HG02798 (cell line): ENCODE measurements at regions not wholly inside any gene's neighbourhood (a gene's known extent, or its start where the extent isn't known, plus 50 kb on each side); places are given as distances from the start of the nearest gene placed in this dataset.
A peak's percentile ranks its signal among the peaks of the same experiment; 100 is the strongest.
"Not testable (repeated sequence)": the region's sequence is repeated elsewhere in the genome, so short reads cannot be mapped to it uniquely, and the experiment has no call there.

Experiments used
- ATAC-seq: cut with Tn5 transposase; IDR thresholded peaks from one replicate; pipeline ENCODE4 v1.9.1; 2021; ENCODE audit warnings: mild to moderate bottlenecking; ENCODE audit not compliant: unreplicated experiment, poor library complexity

DNA sequence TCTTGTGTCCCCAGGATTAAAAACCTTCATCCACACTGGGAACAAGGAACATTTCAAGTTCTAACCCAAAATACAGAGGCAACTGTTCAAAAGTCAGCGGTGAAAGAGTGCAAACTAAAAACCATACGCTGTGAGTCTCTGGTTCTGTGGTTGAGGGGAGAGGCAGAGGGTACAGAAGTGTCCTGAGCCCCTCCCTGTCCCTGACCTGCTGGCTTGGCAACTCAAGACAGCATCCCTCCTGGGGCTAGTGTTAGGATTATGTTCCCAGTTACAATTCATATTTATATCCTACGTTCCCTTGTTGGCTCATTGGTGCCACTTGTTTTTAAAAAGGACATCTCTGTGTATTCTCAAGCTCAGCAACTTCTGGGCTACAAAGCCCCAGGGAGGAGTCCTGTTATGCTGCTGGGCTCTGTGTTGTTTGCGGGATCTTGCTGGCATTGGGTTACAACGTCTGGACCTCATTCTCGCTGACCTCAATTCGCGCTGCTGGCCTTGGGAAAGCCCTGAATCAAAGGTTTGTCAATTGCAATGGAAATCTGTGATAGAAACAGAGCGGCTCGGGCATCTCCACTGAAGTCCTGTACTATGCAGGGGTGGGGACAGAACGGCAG, 420.8 kb downstream of the FUT8 start:
- no peak for ATAC-seq

DNA sequence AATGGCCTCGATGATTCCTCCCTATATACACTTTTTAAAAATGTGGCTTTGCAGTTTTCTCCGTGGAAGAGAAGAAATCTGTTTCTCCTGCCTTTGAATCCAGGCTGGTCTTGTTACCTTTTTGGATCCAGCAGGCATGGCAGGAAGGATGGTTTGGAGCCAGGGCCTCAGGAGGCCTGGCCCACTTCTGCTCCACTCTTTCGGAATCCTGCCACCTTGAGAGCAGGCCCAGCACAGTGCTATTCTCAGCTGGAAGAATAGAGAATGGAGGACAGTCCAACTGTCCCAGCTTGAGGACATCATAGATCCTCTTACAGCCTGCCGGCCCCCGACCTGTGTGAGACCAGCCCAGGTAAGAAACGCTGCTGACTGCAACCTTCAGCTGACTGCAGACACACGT, 421.5 kb downstream of the FUT8 start:
- ATAC-seq: no peak

DNA sequence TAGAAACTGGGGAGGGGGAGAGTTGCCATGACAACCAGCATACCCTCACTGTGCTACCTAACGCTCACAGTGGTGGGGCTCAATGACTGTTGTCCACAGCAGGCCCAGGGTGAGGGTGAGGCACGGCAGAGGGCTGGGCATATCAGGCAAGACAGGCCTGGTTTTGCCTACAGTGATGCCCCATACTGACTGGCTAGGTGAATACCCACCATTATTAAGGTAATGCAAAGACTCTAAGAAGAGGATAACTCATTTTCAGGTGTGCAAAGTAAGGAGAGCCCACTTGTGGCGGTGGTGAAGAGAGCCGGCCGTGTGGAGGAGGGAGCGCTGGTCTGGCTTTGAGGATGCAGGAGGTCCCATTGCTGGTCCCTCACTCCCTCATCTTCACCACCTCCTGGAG, 422.3 kb downstream of the FUT8 start:
- ATAC-seq: no peak

DNA sequence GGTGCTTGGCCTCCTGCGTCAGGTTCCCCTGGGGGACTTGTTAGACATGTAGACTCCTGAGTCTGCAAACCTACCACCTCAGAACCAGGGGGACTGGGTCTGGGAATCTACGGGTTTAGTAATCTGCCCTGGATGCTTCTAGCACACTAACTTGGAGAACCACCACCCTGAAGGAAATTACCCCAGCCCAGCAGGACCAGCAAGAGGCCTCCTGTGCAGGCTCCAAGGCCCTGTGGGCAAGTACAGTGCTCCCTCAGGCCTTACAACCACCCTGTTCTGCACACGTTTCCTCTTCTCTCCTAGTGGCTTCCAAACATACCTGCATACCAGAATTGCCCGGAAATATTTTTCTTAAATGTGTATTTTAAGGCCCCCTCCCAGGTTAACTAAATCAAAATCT, 423.0 kb downstream of the FUT8 start:
- no peak for ATAC-seq

DNA sequence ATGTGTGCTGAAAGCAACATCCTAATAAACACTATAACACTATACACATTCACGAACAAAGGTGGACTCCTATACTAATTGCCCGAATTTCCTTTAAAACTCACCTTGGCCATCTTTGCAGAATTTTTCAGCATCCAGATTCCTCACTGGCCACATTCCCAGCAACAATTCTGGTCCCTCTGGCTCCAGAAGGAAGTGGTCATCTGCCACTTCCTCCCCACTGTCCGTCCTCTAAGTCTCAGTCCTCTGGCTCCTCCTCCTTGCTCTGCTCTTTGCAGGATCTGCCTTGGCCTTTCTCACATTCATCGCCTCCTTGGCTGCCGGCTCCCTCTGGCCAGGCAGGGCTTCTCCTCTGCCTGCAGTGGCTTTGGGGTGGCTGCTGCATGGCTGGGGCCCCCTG, 426.0 kb downstream of the FUT8 start:
- no peak for ATAC-seq

DNA sequence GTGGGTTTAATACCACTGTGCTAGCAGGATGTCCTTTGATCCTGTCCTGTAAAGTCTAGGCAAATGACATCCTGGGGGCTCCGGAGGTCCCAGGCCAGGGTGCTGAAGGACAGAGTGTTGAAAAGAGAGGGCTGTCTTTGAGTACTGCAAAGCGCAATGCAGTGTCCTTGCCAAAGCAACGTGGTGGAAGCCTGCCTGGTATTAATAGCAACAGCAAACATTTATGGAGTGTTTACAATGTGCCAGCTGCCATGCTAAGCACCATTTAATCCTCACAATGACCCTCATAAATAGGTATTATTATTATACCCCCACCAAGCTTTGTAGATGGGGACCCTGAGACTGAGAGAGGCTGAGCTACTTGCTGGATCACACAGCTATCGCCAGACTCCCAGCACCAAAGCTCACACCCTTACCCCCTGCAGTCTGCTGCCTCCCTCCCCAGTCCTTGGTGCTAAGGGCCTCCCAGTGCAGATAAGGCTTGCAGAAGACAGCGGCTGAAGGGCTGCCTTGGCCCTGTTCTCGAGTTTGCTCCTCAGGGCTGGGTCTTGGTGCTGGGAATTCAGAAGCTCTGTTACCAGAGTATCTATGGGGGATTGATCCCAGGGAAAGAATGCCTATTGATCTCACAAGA, 427.7 kb downstream of the FUT8 start:
- no peak for ATAC-seq

DNA sequence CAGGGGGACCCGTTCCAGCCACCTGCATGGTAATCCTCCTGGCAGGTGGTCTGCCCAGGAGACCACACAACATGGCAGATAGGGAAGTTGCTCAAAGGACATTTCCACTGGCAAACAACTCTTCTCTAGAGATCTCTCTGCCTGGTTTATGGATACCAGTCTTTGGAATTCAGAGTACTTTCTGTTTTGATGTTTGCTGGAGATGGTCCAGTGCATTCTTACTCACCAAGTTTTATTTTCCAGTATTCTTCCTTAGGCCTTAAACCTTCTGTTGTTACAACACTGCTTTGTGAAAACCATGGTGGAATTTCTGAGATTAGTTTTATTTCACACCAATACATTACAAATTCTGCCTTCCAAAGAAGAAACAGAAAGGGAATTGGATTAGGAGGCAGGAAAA, 428.3 kb downstream of the FUT8 start:
- no peak for ATAC-seq

DNA sequence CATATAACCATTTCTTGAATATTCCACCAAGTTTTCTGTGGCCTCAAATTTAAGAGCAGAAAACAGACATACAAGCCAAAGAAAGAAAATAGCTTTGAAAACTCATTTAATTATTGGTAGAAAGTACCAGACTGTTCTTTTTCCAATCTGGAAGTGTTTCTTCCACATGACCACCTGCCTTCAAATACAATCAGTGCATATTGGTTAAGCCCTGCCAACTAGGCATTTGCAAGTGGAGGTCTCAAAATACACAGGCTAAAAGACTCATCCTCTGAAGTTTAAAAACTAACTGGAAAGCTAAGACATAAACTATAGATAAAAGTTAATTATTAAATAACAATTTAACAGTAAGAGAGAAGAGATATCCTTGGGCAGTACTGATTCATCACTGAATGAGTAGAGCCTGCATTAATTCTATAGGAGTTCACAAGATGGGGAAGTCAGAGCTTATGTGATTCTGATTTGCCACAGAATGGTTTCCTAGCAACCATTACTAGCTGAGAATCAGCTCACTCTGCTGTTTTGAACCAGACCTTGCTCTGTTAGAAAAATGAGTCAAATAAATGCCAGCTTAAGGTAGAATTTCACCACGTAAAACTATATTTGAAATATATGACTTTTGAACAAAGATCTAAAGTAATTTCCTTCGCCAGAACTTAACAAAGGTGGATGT, 433.8 kb downstream of the FUT8 start:
- no peak for ATAC-seq

DNA sequence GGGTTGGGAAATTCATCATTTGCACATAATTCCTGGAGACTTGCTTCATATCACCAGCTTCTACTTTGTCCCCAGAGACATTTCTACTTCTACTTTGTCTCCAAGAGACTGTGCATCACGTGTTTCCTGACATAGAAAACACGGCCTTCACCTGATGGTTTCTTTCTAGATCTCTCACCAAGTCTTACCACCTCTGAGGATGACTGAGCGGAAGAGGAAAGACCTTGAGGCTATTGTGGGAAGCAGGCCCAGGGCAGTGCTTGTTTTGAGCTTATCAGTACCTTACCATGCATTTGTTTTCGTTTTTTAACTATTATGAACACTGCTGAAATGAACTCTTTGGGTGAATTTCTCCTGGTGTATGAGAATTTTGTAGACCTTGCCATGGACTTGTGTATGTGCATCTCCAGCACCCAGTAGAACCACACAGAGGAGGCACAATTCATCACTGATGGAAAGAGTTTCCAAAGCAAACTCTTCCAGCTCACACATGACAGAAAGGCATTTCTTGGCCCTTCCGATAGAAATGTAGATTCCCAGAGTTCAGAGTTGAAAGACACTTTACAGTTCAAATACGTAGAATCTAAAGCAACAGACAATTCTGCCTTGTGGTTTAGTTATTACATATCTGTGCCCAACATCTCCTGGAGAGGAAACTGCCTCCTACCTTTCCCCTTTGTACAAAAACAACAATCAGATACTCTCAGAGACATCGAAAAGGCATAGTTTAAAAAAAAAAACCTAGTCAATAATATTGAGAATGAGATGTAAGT, 434.7 kb downstream of the FUT8 start:
- peak; percentile 59 for ATAC-seq

DNA sequence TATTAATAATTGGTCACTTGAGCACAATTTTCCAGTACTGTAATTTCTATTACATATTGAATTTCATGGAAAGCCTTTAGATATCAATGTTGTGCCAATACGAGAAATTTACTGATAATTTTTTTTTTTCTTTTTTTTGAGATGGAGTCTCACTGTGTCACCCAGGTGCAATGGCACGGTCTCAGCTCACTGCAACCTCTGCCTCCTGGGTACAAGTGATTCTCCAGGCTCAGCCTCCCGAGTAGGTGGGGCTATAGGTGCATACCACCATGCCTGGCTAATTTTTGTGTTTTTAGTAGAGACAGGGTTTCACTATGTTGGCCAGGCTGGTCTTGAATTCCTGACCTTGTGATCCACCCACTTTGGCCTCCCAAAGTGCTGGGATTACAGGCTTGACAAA, 435.4 kb downstream of the FUT8 start:
- ATAC-seq: not testable (repeated sequence)

DNA sequence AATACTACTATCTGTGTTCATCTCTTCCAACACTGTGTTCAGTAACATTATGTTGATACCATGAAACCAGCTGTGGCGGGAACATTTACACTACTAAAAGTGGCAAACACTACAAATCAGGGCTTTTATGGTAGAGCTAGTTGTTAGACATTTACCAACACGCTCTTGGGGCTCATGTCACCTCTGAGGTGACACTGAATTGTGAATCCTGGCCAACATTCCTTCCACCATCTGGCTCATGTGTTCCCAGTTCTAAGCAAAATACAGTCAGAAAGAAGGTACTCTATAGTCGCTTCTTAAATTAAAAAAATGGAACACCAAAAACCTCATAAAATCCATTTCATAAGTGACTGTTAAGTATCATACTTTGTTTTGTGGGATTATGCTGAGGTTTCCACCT, 436.6 kb downstream of the FUT8 start:
- no peak for ATAC-seq

DNA sequence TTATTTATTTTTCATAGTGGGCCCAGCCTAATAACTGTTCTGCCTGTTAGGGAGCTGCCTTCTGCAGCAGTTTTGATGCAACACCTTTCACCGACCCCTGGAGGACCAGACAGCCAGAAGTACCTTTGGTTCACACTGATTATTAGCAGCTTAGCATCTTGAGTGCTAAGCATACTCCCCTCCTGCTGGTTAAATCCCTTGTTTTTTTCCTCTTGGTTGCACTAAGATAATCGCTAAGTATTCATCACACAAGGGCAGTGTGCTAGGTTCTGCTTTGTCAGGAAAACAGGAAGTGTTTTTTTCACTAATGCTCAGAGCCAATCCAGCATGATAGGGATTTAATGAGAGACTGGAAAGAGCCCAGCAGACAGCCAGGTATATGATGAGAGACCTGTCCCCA, 437.0 kb downstream of the FUT8 start:
- ATAC-seq: no peak

DNA sequence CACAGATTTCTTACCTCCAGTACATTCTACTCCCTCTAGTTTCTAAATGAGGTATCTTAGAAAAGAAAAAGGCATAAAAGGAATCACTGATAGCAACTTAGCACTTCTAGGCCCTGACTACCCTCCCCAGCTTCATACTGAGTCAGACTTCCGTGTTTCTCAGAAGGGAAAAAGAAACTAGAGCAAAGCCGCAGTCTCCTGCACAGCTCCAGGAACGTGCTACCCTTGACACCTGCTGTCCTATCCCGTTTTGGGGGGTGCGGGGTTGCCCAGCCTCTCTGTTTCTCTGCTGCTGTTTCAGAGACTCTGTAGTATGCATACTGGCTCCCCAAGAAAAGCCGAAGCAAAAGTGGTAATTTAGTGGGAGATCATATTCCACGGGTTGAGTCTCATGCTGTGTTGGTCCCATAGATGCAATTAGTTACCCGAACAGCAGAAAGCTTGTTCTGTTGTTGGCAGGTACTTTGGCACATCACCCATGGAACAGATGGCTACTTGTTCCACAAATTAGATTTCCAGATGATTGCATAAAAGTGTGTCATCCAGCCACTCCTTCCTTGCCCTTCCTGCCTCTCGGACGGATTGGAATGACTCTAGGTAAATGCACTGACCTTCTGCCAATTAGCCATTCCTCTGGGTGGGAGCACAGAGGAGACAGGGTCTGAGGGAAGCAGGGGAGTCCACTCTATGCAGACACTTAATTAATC, 438.1 kb downstream of the FUT8 start:
- ATAC-seq: no peak

DNA sequence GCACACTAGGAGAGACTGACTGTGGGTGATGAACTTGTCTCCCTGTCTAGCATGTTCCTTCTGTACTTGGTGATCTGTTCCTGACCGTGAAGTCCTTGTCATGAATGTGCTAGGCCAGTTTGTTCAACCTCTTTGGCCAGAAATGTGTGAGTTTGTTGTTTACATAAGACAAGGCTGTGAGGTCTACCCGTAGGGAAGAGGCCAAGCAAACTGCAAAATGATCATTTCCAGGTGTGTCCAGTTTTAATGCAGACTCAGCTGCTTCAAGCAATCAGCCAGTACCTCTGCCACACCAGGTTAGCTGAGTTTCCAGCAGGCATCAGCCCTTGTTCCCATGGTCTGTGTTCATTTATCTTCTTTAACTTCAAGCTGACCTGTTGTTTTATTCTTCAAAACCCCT, 440.2 kb downstream of the FUT8 start:
- no peak for ATAC-seq

DNA sequence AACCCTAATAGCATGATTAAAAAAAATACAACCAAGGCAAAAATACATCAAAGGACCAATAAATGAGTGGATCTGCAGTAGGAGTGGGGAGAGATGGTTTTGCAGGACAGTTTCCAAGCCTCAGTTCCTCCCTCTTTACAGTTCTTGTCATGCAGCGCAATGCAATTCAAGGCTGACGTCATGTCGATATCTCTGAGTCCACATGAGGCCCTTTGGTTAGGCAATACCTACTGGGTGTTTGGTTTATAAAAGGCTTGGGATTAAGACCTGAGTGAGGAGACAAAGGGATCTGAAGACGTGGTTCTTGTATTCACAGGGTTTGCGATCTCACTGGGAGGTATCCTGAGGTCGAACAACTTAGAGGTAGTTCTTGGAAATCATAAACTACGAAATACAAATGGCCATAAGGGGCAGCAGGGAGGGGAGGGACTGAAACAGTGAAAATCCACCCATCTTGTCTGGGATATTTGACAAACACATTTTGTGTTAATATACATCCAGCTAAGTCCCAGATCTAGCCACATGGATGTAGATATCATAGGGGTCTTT, 441.0 kb downstream of the FUT8 start:
- no peak for ATAC-seq

DNA sequence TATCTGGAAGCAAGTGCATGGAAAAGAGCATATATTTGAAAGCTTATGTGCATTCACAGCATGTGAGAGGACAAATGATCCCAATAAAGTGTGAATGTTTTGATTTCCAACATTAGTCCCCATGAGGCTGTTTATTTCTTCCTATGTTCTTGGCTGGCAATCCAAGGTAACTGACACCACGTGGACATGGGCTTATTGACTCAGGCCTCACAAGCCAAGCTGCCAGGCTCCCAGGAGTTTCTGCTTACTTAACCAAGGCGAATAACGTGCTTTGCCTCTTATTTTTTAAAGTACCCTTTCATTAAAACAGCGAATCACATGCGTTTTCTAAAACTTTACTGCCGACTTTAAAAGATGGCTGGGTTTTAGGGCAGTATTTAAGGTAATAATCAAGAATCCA, 441.7 kb downstream of the FUT8 start:
- ATAC-seq: no peak

DNA sequence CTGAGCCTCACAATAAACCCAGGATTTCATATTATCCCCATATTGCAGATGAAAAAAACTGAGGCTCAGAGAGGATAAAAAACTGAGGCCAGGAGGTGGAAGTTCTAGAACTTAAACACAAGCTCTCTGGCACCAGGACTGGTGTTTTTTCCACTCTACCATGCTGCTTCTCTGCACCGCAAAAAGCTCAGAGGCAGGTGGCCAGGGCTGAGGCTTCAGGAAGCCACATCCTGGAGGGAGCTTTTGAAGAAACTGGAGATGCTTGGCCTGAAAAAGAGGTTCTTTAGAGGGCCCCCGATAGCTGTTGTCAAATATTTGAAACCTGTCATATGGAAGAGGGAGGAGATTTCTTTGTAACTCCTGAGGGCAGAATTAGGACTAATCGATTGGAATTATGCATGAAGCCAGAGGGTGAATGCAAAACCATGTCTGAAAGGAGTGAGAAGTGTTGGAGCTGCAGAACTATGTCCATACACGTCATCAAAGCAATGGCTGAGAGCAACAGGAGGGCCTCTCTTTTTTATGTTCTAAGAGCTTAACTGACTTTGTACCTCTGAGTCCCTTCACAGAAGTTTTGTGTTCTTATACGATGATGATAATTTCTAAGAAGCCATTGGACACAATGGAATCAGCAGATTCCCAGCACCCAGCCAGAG, 448.6 kb downstream of the FUT8 start:
- no peak for ATAC-seq

DNA sequence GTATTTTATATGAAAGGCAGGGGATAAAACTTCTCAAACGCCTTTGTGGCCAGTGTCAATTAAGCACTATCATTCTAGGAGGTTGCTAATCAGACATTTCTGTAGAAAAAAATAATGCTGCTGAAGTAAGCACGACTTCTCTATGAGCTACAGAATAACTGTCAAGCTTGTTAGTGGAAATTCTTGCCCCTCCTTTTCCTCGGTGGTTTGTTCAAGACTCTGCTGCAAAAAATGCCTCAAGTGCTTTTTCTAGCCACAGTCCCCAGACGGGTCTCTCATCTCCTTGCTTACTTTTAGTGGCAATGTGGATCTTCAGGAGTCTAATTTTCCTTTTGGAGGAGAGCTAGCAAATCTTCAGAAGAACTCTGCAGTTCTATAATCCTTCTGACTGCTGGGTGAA, 452.0 kb downstream of the FUT8 start:
- ATAC-seq: no peak

DNA sequence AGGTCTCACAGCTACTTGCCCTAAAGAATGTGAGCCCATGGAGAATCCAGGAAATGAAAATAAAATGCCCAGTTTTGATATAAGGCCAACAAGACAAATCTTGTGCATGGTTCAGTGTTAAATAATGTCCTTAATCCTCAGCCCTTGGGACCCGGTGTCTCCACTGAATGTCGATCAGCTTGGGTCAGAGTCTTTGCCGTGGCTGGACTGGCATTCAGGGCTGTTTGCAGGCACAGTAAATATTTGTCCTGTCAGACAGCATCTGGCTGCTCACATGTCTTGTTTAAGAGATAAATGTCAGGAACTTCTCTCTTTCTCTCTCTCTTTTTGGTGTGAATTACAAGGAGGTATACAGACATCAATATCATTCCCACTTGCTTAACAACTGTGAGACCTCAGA, 452.5 kb downstream of the FUT8 start:
- ATAC-seq: no peak

DNA sequence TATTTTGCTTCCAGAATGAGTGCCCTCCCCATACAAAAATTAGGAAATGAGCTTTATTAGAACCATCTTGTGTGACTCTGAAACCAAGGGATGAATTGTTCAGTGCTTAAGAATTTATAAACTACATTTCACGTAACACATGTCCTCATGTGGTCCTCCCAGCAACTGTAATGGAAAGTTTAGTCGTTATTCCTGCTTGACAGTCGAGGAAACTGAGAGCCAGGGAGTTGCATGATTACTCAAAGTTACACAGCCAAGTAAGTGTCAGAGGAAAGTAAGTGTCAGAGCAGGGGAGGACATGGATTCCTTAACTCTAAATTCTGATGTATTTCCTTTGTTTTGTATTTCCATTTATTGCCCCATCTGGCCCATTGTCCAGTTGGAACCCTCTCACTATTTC, 453.9 kb downstream of the FUT8 start:
- no peak for ATAC-seq
